ENCODE measurements at regions not wholly inside any gene's neighbourhood (a gene's known extent, or its start where the extent isn't known, plus 50 kb on each side); places are given as distances from the start of the nearest gene placed in this dataset.

GRCh38 chr1:87833166-87833565 is 504.5 kb downstream of the LMO4 start:
- Histone ChIP-seq H3K4me1 (peaks cover 0 to 21% (median 6%) of the 10 kb centered on the region in 6 donors), H3K36me3 (no peaks in the 10 kb centered on the region), H3K4me3 (no peak overlapping the region), H3K9me3 (no peaks in the 10 kb centered on the region), H3K27me3 (replicated peaks in 1 of 7) (no peaks in the 10 kb centered on the region), H3K27ac (no peak overlapping the region)
- no peak for DNase-seq
- intact Hi-C loops (cut with DNase I; ENCODE audit: low total_unique reads) = no loop called here
- TF ChIP-seq POLR2AphosphoS5 (IDR thresholded peaks at IDR 0.05) (no peak), POLR2A (IDR thresholded peaks at IDR 0.05) (no peak), CTCF (IDR thresholded peaks at IDR 0.05 in 8 of 11, conservative IDR thresholded peaks at IDR 0.05 in 3 of 11) (no peak)
- WGBS, 5 donors = 67 to 75% (median 70%) methylated on average over 5 of the region's 5 CpGs

GRCh38 chr1:87834151-87834550 is 505.5 kb downstream of the LMO4 start:
- Histone ChIP-seq H3K9me3 (no peaks in the 10 kb centered on the region), H3K4me3 (no peak overlapping the region), H3K4me1 (peaks cover 0 to 21% (median 6%) of the 10 kb centered on the region in 6 donors), H3K36me3 (no peaks in the 10 kb centered on the region), H3K27ac (no peak overlapping the region), H3K27me3 (replicated peaks in 1 of 7) (no peaks in the 10 kb centered on the region)
- intact Hi-C loops (cut with DNase I; ENCODE audit: low total_unique reads) = no loop called here
- TF ChIP-seq POLR2AphosphoS5 (IDR thresholded peaks at IDR 0.05) = no peak
- no peak for TF ChIP-seq CTCF (IDR thresholded peaks at IDR 0.05 in 8 of 11, conservative IDR thresholded peaks at IDR 0.05 in 3 of 11)
- no peak for DNase-seq
- 76 to 89% (median 88%) methylated on average over 4 of the region's 4 CpGs for WGBS, 5 donors

- TF ChIP-seq POLR2AphosphoS5 (IDR thresholded peaks at IDR 0.05) (no peak), CTCF (IDR thresholded peaks at IDR 0.05 in 8 of 11, conservative IDR thresholded peaks at IDR 0.05 in 3 of 11) (no peak), POLR2A (IDR thresholded peaks at IDR 0.05) (no peak)
- intact Hi-C loops (cut with DNase I; ENCODE audit: low total_unique reads) = no loop called here
These were observed 506.3 kb downstream of the LMO4 start for GRCh38 chr1:87834941-87835340.

GRCh38 chr1:87840767-87841166 is 512.1 kb downstream of the LMO4 start:
- H3K9me3 ChIP-seq = no peaks in the 10 kb centered on the region
- DNase-seq = no peak
- H3K27me3 ChIP-seq (replicated peaks in 1 of 7) = no peaks in the 10 kb centered on the region
- no peak overlapping the region for H3K27ac ChIP-seq
- H3K4me3 ChIP-seq = no peak overlapping the region
- no peaks in the 10 kb centered on the region for H3K36me3 ChIP-seq
- 34 to 56% (median 44%) methylated on average over 3 of the region's 3 CpGs for WGBS, 5 donors
- intact Hi-C loops (cut with DNase I; ENCODE audit: low total_unique reads) = no loop called here
- no peaks in the 10 kb centered on the region for H3K4me1 ChIP-seq
- no peak for TF ChIP-seq CTCF (IDR thresholded peaks at IDR 0.05 in 8 of 11, conservative IDR thresholded peaks at IDR 0.05 in 3 of 11)
- TF ChIP-seq POLR2AphosphoS5 (IDR thresholded peaks at IDR 0.05) = no peak
- TF ChIP-seq POLR2A (IDR thresholded peaks at IDR 0.05) = no peak

More at GRCh38 chr1:87834941-87835340, 506.3 kb downstream of the LMO4 start:
- Histone ChIP-seq H3K27me3 (replicated peaks in 1 of 7) (no peaks in the 10 kb centered on the region), H3K9me3 (no peaks in the 10 kb centered on the region), H3K27ac (no peak overlapping the region), H3K36me3 (no peaks in the 10 kb centered on the region), H3K4me1 (peaks cover 0 to 21% (median 6%) of the 10 kb centered on the region in 6 donors), H3K4me3 (no peak overlapping the region)
- 87 to 95% (median 92%) methylated on average over 8 of the region's 8 CpGs for WGBS, 5 donors
- no peak for DNase-seq
